Upper lobe of left lung (tissue), 6 donors: ENCODE measurements at regions not wholly inside any gene's neighbourhood (a gene's known extent, or its start where the extent isn't known, plus 50 kb on each side); places are given as distances from the start of the nearest gene placed in this dataset.

Experiments
- ATAC-seq, 2 donors: fragments of 200-7000 bp; cut with Tn5 transposase; one replicate each; pipeline ENCODE4 v1.9.1; 2022; ENCODE audit warnings: mild to moderate bottlenecking in 2 of 2, moderate library complexity in 2 of 2; ENCODE audit not compliant: low FRiP score in 2 of 2
- DNase-seq, 2 donors: peaks; one replicate each; pipeline ENCODE4 v3.0.0-alpha.2; 2019 to 2020
- H3K27ac ChIP-seq, 4 donors: fragments of 200-600 bp; sonication (generic); one replicate each; pipeline ENCODE4 v1.5.1; 2016 to 2019
- H3K27me3 ChIP-seq, 4 donors: fragments of 200-600 bp; sonication (generic); one replicate each; pipeline ENCODE4 v1.5.1; 2017 to 2019
- H3K36me3 ChIP-seq, 4 donors: fragments of 200-600 bp; sonication (generic); one replicate each; pipeline ENCODE4 v1.5.1; 2016 to 2019
- H3K4me1 ChIP-seq, 4 donors: fragments of 200-600 bp; sonication (generic); one replicate each; pipeline ENCODE4 v1.5.1; 2018 to 2019
- H3K4me3 ChIP-seq, 4 donors: fragments of 200-600 bp; sonication (generic); one replicate each; pipeline ENCODE4 v1.5.1; 2017 to 2019; ENCODE audit warnings: mild to moderate bottlenecking in 2 of 4, moderate library complexity in 1 of 4
- H3K9me3 ChIP-seq, 4 donors: fragments of 200-600 bp; sonication (generic); one replicate each; pipeline ENCODE4 v1.5.1; 2018 to 2019
- CTCF ChIP-seq, 6 experiments: fragments of 450-650 bp in 4 of 6; fragments of 200-600 bp in 2 of 6; sonication (generic) in 2 of 6; IDR thresholded peaks; one replicate each; pipeline ENCODE4 v1.5.1; 2016 to 2019; ENCODE audit warnings: antibody characterized with exemption in 6 of 6
- EP300 ChIP-seq, 4 donors: sonication (generic); formaldehyde crosslinking; IDR thresholded peaks; one replicate each; pipeline ENCODE4 v1.5.1; 2017; ENCODE audit warnings: antibody characterized with exemption in 4 of 4, control low read depth in 2 of 4
- POLR2A ChIP-seq, 4 donors: fragments of 450-650 bp; IDR thresholded peaks; one replicate each; pipeline ENCODE4 v1.5.1; 2016 to 2017; ENCODE audit warnings: antibody characterized with exemption in 4 of 4, mild to moderate bottlenecking in 2 of 4
- POLR2AphosphoS5 ChIP-seq, 2 donors: sonication (generic); formaldehyde crosslinking; IDR thresholded peaks; one replicate each; pipeline ENCODE4 v1.5.1; 2017; ENCODE audit warnings: antibody characterized with exemption in 2 of 2
- WGBS, 2 donors: methylation state at CpG; one replicate each; pipeline ENCODE4 v1.1.5; 2017 to 2018; 5-methylcytosine and 5-hydroxymethylcytosine counted together
- donor health status: DM: no; HTN: no; CAD: no; lungs with moderate emphysema.
- donor health status: DM: no; HTN: yes; CAD: no; lungs with severe emphysema.

DNA sequence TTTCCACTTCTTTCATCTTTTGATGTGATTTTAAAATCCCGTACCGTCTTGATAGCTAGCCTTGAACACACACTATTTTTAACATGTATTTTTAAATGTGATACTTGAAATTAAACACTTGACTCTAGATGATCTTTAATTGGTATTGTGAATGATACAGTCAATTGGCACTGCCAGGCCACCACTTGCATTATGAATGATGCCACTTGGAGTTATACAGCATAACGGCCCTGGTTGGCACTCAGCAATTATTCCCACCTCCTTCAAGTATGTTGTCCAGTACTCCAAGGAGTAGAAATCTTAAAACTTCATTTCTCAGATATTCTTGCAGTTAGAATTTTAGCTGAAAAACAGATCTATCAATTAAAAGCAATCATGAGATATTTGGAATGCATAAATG lies 62.9 kb downstream of the TENT5A start:
- TF ChIP-seq CTCF (IDR thresholded peaks at IDR 0.05) (no peak), POLR2AphosphoS5 (IDR thresholded peaks at IDR 0.05) (no peak), POLR2A (IDR thresholded peaks at IDR 0.05) (no peak), EP300 (IDR thresholded peaks at IDR 0.05) (no peak)
- WGBS, 2 donors, result 84 to 92% methylated on average over 3 of the region's 3 CpGs
- ATAC-seq, result no peak
- H3K36me3 ChIP-seq, result no peaks in the 10 kb centered on the region
- no peaks in the 10 kb centered on the region for H3K9me3 ChIP-seq
- H3K27me3 ChIP-seq, result no peaks in the 10 kb centered on the region
- no peak overlapping the region for H3K27ac ChIP-seq
- no peak for DNase-seq
- H3K4me1 ChIP-seq, result no peaks in the 10 kb centered on the region
- H3K4me3 ChIP-seq, result no peak overlapping the region

DNA sequence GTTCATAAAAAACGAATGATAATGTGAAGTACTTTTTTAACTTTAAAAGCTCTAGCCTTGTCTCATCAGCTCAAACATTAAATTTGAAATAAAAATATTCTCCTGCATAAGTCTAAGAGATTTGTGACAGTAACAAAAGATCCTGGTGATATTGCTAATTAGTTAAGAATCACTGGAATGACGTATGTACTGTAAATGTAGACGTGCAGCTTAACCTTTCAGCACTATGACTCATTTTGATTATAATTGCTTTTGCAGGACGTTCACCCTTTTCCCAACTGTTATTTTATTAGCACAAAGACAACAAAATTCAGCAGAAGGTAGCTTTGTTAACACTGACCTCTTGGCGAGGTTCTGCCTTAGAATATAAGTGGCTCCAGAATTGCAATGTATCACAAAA lies 68.6 kb downstream of the TENT5A start:
- TF ChIP-seq EP300 (IDR thresholded peaks at IDR 0.05), result no peak
- DNase-seq (no peak), ATAC-seq (no peak)
- no peak overlapping the region for H3K27ac ChIP-seq
- H3K27me3 ChIP-seq, result no peaks in the 10 kb centered on the region
- H3K36me3 ChIP-seq, result no peaks in the 10 kb centered on the region
- no peaks in the 10 kb centered on the region for H3K4me1 ChIP-seq
- WGBS, 2 donors, result 68 to 76% methylated on average over 5 of the region's 5 CpGs
- H3K4me3 ChIP-seq, result no peak overlapping the region
- no peaks in the 10 kb centered on the region for H3K9me3 ChIP-seq

DNA sequence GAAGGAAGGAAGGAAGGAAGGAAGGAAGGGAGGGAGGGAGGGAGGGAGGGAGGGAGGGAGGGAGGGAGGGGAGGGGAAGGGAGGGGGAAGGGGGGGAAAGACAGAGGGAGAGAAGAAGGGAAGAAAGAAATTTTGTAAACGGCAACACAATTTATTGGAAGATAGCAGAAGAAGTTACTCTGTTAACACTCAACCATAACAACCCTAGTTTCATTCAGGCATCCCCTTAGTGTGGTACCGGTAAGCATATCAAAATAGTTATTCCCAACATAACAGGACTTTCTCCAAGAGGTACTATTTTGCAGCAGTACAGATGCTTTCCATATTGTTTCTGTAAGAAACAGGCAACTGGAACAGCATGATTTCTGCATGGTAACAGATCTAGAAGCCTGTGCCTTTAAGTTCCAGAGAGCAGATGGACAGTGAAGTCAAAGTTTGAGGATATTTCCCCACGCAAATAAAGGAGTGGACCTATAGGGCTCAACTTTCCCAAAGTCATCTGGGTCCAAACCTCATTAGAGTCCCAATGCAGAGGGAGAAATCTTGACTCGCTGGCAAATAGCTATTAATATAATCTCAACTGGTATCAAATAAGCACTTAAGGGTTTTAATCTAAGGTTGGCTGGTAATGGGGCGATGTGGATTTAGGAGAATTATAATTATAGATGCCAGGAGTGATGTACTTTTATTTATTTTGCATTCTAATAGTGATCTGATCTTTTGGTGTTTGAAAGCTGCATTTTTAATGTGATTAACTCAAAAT lies 69.4 kb downstream of the TENT5A start:
- 83 to 86% methylated on average over 5 of the region's 5 CpGs for WGBS, 2 donors
- H3K27ac ChIP-seq, result no peak overlapping the region
- H3K36me3 ChIP-seq, result no peaks in the 10 kb centered on the region
- no peak for ATAC-seq
- TF ChIP-seq POLR2A (IDR thresholded peaks at IDR 0.05) (no peak), CTCF (IDR thresholded peaks at IDR 0.05) (no peak), EP300 (IDR thresholded peaks at IDR 0.05) (no peak), POLR2AphosphoS5 (IDR thresholded peaks at IDR 0.05) (no peak)
- H3K27me3 ChIP-seq, result no peaks in the 10 kb centered on the region
- H3K4me1 ChIP-seq, result no peaks in the 10 kb centered on the region
- no peak overlapping the region for H3K4me3 ChIP-seq
- no peaks in the 10 kb centered on the region for H3K9me3 ChIP-seq
- no peak for DNase-seq

GRCh38 chr6:81682235-81682795 lies 70.2 kb downstream of the TENT5A start:
- H3K27ac ChIP-seq, result no peak overlapping the region
- no peak overlapping the region for H3K4me3 ChIP-seq
- ATAC-seq, result no peak
- H3K36me3 ChIP-seq, result no peaks in the 10 kb centered on the region
- DNase-seq, result no peak
- no peaks in the 10 kb centered on the region for H3K9me3 ChIP-seq
- TF ChIP-seq POLR2A (IDR thresholded peaks at IDR 0.05) (no peak), POLR2AphosphoS5 (IDR thresholded peaks at IDR 0.05) (no peak), EP300 (IDR thresholded peaks at IDR 0.05) (no peak), CTCF (IDR thresholded peaks at IDR 0.05) (no peak)
- no peaks in the 10 kb centered on the region for H3K4me1 ChIP-seq
- H3K27me3 ChIP-seq, result no peaks in the 10 kb centered on the region

GRCh38 chr6:81669445-81669844 lies 83.0 kb downstream of the TENT5A start:
- Histone ChIP-seq H3K27me3 (no peaks in the 10 kb centered on the region), H3K36me3 (no peaks in the 10 kb centered on the region), H3K27ac (no peak overlapping the region), H3K4me1 (no peaks in the 10 kb centered on the region), H3K9me3 (no peaks in the 10 kb centered on the region), H3K4me3 (no peak overlapping the region)
- no peak for TF ChIP-seq POLR2A (IDR thresholded peaks at IDR 0.05)
- DNase-seq, result no peak
- no peak for ATAC-seq
- 75 to 96% methylated on average over 2 of the region's 2 CpGs for WGBS, 2 donors

- Histone ChIP-seq H3K9me3 (no peaks in the 10 kb centered on the region), H3K4me3 (no peak overlapping the region), H3K27ac (no peak overlapping the region), H3K27me3 (no peaks in the 10 kb centered on the region), H3K36me3 (no peaks in the 10 kb centered on the region), H3K4me1 (no peaks in the 10 kb centered on the region)
- ATAC-seq (no peak), DNase-seq (no peak)
- 95 to 100% methylated on average over 1 of the region's 1 CpG for WGBS, 2 donors
- TF ChIP-seq EP300 (IDR thresholded peaks at IDR 0.05) (no peak), POLR2A (IDR thresholded peaks at IDR 0.05) (no peak), CTCF (IDR thresholded peaks at IDR 0.05) (no peak), POLR2AphosphoS5 (IDR thresholded peaks at IDR 0.05) (no peak)
Observed at GRCh38 chr6:81668615-81669047, 83.8 kb downstream of the TENT5A start.
